ENCODE measurements at regions not wholly inside any gene's neighbourhood (a gene's known extent, or its start where the extent isn't known, plus 50 kb on each side); places are given as distances from the start of the nearest gene placed in this dataset.

DNA sequence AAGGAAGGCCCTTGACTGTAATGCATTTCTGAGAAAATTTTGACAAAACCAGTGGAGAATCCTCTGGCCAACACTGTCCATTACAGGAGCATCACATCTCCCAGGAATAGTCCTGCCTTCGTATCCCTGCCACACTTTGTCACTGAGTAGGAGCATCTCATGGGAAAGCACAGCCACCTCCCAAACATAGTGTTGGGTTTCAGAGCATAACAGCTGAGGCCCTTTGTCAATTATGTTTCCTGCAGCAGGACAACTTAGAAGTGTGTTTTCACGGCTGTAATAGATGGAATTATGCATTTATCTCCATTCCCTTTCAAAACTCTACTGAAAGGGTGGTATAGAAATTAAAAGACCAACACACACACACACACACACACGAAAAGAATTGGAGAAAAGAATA is 91.1 kb upstream of the SMAD1 start:
- no peaks in the 10 kb centered on the region for H3K4me1 ChIP-seq (ENCODE audit: control insufficient read depth, insufficient read depth, low read length)
- peaks cover 5% of the 10 kb centered on the region for H3K27me3 ChIP-seq (ENCODE audit: control insufficient read depth, insufficient read depth, low read length)
- no peak overlapping the region for H3K4me2 ChIP-seq (ENCODE audit: low read length)
- no peak overlapping the region for H3K4me3 ChIP-seq (ENCODE audit: low read length)
- no peaks in the 10 kb centered on the region for H3K36me3 ChIP-seq (ENCODE audit: insufficient read depth, low read length)
- H3K9ac ChIP-seq (ENCODE audit: low read depth, low read length): no peak overlapping the region
- no peaks in the 10 kb centered on the region for H3K9me3 ChIP-seq (replicated peaks; ENCODE audit: low read length)

DNA sequence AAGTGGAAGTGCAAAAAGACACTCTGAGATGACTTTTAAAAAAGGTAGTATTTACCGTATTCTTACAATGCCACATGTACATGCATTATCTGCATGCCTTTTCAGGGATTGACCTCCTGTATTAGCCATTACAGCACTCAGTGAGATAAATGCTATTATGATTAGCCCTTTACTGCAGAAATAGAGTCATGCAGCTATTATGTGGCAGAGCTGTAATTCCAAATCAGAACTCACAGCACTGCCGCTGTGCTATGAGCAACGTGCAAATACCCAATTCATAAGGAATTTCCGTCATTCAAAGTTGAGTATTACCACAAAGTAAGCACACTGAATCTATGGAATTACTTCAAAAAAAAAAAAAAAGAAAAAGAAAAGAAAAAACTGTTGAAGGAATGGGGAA is 92.1 kb upstream of the SMAD1 start:
- peaks cover 5% of the 10 kb centered on the region for H3K27me3 ChIP-seq (ENCODE audit: control insufficient read depth, insufficient read depth, low read length)
- no peaks in the 10 kb centered on the region for H3K36me3 ChIP-seq (ENCODE audit: insufficient read depth, low read length)
- H3K4me3 ChIP-seq (ENCODE audit: low read length): no peak overlapping the region
- no peak overlapping the region for H3K9ac ChIP-seq (ENCODE audit: low read depth, low read length)
- H3K9me3 ChIP-seq (replicated peaks; ENCODE audit: low read length): no peaks in the 10 kb centered on the region
- H3K4me2 ChIP-seq (ENCODE audit: low read length): no peak overlapping the region
- H3K4me1 ChIP-seq (ENCODE audit: control insufficient read depth, insufficient read depth, low read length): no peaks in the 10 kb centered on the region

DNA sequence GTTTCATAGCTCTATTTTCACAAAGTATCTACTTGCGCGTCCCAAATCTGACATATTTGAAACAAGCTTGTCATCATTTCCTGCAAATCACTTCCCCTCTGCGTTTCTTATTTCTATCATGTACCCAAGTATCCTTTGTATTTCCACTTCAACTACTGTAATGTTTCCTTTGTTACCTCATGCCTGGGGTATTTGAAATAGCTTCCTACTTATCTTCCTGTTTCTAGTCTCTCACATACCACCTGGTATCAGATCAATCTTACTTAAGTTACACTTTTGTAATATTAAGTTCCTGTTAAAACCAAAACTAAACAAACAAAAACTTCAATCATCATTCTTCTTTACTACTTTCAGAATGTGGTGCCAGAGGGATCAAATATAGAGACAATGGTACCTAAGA is 93.6 kb upstream of the SMAD1 start:
- Histone ChIP-seq H3K4me3 (ENCODE audit: low read length) (no peak overlapping the region), H3K4me2 (ENCODE audit: low read length) (no peak overlapping the region), H3K27me3 (ENCODE audit: control insufficient read depth, insufficient read depth, low read length) (peaks cover 5% of the 10 kb centered on the region), H3K4me1 (ENCODE audit: control insufficient read depth, insufficient read depth, low read length) (no peaks in the 10 kb centered on the region), H3K9me3 (replicated peaks; ENCODE audit: low read length) (no peaks in the 10 kb centered on the region), H3K9ac (ENCODE audit: low read depth, low read length) (no peak overlapping the region), H3K36me3 (ENCODE audit: insufficient read depth, low read length) (no peaks in the 10 kb centered on the region)

DNA sequence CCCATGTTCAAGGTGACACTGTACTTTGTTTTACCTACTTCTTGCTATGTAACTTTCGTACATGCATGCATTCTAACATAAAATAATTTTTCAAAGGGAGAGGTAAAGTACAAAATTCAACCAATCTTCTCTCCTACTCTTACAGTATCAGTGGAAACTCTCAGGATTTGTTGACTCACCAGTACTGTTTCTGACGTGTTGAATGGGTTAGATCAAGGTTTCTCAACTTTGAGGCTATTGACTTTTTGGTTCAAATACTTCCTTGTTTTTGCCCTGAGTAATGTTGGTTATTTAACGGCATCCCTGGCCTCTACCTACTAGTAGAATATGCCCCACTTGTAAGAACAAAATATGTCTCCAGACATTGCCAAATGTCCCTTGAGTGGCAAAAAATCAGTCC is 94.6 kb upstream of the SMAD1 start:
- no peaks in the 10 kb centered on the region for H3K4me1 ChIP-seq (ENCODE audit: control insufficient read depth, insufficient read depth, low read length)
- H3K27me3 ChIP-seq (ENCODE audit: control insufficient read depth, insufficient read depth, low read length): peaks cover 5% of the 10 kb centered on the region
- H3K36me3 ChIP-seq (ENCODE audit: insufficient read depth, low read length): no peaks in the 10 kb centered on the region
- H3K9ac ChIP-seq (ENCODE audit: low read depth, low read length): no peak overlapping the region
- no peak overlapping the region for H3K4me2 ChIP-seq (ENCODE audit: low read length)
- no peaks in the 10 kb centered on the region for H3K9me3 ChIP-seq (replicated peaks; ENCODE audit: low read length)
- H3K4me3 ChIP-seq (ENCODE audit: low read length): no peak overlapping the region

DNA sequence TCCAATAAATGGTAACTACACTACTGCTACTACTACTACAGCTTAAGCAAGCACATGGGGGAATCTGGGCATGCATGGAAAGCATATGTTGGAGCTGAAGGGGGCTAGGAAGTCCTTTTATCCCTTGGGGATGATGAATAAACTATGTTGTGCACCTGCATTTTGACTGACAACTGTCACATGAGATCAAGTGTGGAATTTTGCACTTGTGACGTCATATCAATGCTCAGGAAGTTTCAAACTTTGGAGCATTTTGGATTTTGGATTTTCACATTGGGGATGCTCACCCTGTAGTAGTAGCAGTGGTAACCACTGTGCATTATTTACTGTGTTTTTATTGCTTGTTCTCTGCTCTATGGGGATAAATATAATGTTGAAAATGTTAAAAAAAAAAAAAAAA is 100.5 kb upstream of the SMAD1 start:
- Histone ChIP-seq H3K9me3 (replicated peaks; ENCODE audit: low read length) (no peaks in the 10 kb centered on the region), H3K9ac (ENCODE audit: low read depth, low read length) (no peak overlapping the region), H3K4me3 (ENCODE audit: low read length) (no peak overlapping the region), H3K27me3 (ENCODE audit: control insufficient read depth, insufficient read depth, low read length) (peaks cover 5% of the 10 kb centered on the region), H3K36me3 (ENCODE audit: insufficient read depth, low read length) (no peaks in the 10 kb centered on the region), H3K4me1 (ENCODE audit: control insufficient read depth, insufficient read depth, low read length) (no peaks in the 10 kb centered on the region), H3K4me2 (ENCODE audit: low read length) (no peak overlapping the region)

DNA sequence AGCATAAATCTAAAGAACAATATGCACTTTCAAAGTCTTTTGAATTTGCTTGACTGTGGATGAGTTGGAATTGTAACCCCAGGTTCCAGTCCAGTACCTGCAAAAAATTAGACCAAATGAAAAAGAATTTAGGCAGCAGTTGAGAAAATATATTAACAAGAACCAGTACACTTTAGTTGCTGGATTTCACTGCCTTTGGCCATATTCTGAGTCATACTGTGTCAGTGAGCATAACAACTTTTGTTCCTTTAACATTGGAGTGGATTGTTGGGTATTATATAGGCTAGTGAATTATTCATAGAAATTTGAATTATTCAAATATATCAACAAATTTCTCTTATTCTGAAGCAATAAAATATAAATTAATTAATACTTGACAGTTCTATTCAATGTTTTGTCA is 101.5 kb upstream of the SMAD1 start:
- H3K9ac ChIP-seq (ENCODE audit: low read depth, low read length): no peak overlapping the region
- H3K4me1 ChIP-seq (ENCODE audit: control insufficient read depth, insufficient read depth, low read length): no peaks in the 10 kb centered on the region
- H3K4me3 ChIP-seq (ENCODE audit: low read length): no peak overlapping the region
- H3K4me2 ChIP-seq (ENCODE audit: low read length): no peak overlapping the region
- no peaks in the 10 kb centered on the region for H3K27me3 ChIP-seq (ENCODE audit: control insufficient read depth, insufficient read depth, low read length)
- H3K9me3 ChIP-seq (replicated peaks; ENCODE audit: low read length): no peaks in the 10 kb centered on the region
- H3K36me3 ChIP-seq (ENCODE audit: insufficient read depth, low read length): no peaks in the 10 kb centered on the region

DNA sequence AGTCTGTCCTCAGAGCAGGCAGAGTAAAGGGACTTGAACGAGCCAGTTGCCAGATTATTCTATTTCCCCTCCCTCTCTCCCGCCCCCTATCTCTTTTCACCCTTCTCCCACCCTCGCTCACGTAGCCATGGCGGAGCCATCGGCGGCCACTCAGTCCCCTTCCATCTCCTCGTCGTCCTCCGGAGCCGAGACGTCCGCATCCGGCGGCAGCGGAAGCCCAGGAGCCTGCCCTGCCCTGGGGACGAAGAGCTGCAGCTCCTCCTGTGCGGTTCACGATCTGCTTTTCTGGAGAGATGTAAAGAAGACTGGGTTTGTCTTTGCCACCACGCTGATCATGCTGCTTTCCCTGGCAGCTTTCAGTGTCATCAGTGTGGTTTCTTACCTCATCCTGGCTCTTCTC is 106.2 kb upstream of the SMAD1 start:
- Histone ChIP-seq H3K36me3 (ENCODE audit: insufficient read depth, low read length) (no peaks in the 10 kb centered on the region), H3K4me2 (ENCODE audit: low read length) (no peak overlapping the region), H3K4me1 (ENCODE audit: control insufficient read depth, insufficient read depth, low read length) (no peaks in the 10 kb centered on the region), H3K27me3 (ENCODE audit: control insufficient read depth, insufficient read depth, low read length) (no peaks in the 10 kb centered on the region), H3K9ac (ENCODE audit: low read depth, low read length) (no peak overlapping the region), H3K4me3 (ENCODE audit: low read length) (no peak overlapping the region), H3K9me3 (replicated peaks; ENCODE audit: low read length) (no peaks in the 10 kb centered on the region)

DNA sequence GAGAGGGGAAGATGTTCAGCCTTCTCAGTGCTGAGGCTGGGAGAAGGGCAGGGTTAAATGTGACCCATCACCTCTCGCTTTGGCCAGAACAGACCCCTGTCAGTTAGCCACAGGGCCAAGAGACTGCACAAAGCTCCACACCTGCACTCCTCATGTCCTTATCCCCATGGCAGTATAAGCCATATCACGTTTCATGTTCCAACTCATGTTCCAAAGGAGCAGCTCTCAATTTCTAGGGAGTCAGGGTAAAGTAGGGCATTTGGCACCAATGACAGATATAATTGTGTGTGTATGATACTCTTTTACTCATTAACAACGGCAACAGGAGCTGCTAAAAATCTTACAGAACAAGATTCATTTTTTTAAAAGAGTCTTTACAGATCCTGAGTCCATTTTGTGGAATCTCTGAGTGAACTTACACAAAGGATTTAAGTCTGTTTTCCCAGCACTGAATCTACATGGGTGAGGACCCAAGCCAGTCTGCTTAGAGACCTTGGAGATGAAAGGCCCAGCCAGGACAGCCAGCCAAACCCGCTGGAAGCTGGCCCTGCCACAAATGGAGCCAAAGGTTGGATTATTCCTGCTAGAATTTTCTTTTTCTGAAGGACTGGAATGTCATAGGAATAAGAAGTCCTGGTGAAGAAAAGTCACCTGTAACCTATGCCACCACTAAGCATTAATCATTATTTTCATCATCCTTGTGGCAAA is 129.1 kb upstream of the SMAD1 start:
- H3K27me3 ChIP-seq (ENCODE audit: control insufficient read depth, insufficient read depth, low read length): no peaks in the 10 kb centered on the region
- H3K4me3 ChIP-seq (ENCODE audit: low read length): no peak overlapping the region
- no peaks in the 10 kb centered on the region for H3K36me3 ChIP-seq (ENCODE audit: insufficient read depth, low read length)
- no peak overlapping the region for H3K9ac ChIP-seq (ENCODE audit: low read depth, low read length)
- no peaks in the 10 kb centered on the region for H3K9me3 ChIP-seq (replicated peaks; ENCODE audit: low read length)
- no peak overlapping the region for H3K4me2 ChIP-seq (ENCODE audit: low read length)
- no peaks in the 10 kb centered on the region for H3K4me1 ChIP-seq (ENCODE audit: control insufficient read depth, insufficient read depth, low read length)

DNA sequence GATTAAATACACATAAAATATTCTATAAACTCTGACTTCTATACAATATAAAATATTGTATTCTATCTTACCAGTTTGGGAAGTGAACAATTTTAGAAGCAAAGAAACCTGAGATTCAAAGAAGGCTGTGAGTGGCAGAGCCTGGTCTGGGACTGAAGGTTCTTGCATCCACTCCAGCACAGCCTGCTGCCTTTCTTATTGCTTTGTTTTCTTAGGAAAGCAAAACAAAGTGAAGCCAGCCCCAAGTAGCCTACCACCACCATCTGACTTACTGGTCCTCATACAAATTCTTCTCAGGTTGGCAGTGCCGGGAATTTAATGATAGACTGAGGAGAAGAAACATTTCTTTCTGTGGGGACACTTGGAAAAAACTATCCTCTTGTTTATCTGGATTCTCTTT is 129.7 kb upstream of the SMAD1 start:
- H3K36me3 ChIP-seq (ENCODE audit: insufficient read depth, low read length): no peaks in the 10 kb centered on the region
- no peak overlapping the region for H3K4me2 ChIP-seq (ENCODE audit: low read length)
- H3K9ac ChIP-seq (ENCODE audit: low read depth, low read length): no peak overlapping the region
- H3K4me3 ChIP-seq (ENCODE audit: low read length): no peak overlapping the region
- no peaks in the 10 kb centered on the region for H3K9me3 ChIP-seq (replicated peaks; ENCODE audit: low read length)
- H3K4me1 ChIP-seq (ENCODE audit: control insufficient read depth, insufficient read depth, low read length): no peaks in the 10 kb centered on the region
- no peaks in the 10 kb centered on the region for H3K27me3 ChIP-seq (ENCODE audit: control insufficient read depth, insufficient read depth, low read length)

DNA sequence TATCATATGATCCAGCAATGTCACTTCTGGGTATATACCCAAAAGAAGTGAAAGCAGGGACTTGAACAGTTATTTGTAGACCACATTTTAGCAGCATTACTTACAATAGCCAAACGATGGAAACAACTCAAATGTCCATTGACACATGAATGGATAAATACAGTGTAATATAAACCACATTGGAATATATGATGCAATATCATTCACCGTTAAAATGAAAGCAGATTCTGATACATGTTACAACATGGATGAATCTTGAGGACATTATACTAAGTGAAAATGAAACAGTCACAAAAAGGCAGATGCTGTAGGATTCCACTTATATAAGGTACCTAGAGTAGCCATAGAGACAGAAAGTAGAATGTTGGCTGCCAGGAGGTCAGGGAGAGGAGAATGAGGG is 130.5 kb upstream of the SMAD1 start:
- H3K27me3 ChIP-seq (ENCODE audit: control insufficient read depth, insufficient read depth, low read length): no peaks in the 10 kb centered on the region
- H3K36me3 ChIP-seq (ENCODE audit: insufficient read depth, low read length): no peaks in the 10 kb centered on the region
- no peaks in the 10 kb centered on the region for H3K9me3 ChIP-seq (replicated peaks; ENCODE audit: low read length)

DNA sequence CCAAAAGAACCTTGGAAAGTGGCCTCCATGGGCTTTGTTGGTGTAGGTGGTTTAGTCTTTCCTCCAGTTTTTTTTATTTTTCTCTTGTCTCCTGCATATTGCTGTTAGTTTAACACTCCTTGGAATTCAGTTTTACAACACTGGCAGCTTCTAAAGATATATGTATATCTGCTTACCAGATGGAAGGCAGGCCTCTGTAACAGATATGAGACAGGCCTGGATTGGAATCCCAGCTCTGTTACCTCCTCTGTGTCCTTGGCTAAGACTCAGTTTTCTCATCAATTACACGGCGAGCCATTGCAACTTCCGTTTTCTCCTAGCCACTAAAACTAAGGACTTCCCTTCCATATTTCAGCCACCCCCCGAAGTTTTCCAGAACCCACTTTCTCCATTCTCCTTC is 133.4 kb upstream of the SMAD1 start:
- Histone ChIP-seq H3K27me3 (ENCODE audit: control insufficient read depth, insufficient read depth, low read length) (no peaks in the 10 kb centered on the region), H3K9me3 (replicated peaks; ENCODE audit: low read length) (no peaks in the 10 kb centered on the region), H3K9ac (ENCODE audit: low read depth, low read length) (no peak overlapping the region), H3K4me3 (ENCODE audit: low read length) (no peak overlapping the region), H3K4me1 (ENCODE audit: control insufficient read depth, insufficient read depth, low read length) (no peaks in the 10 kb centered on the region), H3K36me3 (ENCODE audit: insufficient read depth, low read length) (no peaks in the 10 kb centered on the region), H3K4me2 (ENCODE audit: low read length) (no peak overlapping the region)

More for the DNA sequence above, 130.5 kb upstream of the SMAD1 start:
- Histone ChIP-seq H3K4me3 (ENCODE audit: low read length) (no peak overlapping the region), H3K9ac (ENCODE audit: low read depth, low read length) (no peak overlapping the region), H3K4me1 (ENCODE audit: control insufficient read depth, insufficient read depth, low read length) (no peaks in the 10 kb centered on the region), H3K4me2 (ENCODE audit: low read length) (no peak overlapping the region)

DNA sequence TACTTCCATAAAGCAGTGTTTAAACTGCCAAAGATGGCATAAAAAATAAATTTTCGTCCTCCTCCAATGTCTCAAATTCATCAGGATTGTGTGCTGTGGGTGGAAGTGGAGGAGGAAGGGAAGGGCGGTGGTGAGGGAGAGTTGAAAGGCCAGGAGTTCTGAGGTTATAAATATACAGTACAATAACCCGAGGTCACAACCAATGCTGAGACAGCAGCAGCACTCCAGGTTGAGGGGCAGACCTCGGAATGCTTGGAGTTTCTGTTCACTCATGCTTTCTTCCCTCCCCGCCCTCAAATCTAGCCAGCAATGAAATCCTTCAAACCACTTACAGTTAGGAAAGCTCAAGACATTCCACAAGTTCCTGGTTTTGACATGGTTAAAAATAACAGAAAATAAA is 134.0 kb upstream of the SMAD1 start:
- H3K27me3 ChIP-seq (ENCODE audit: control insufficient read depth, insufficient read depth, low read length): no peaks in the 10 kb centered on the region
- H3K4me3 ChIP-seq (ENCODE audit: low read length): no peak overlapping the region
- H3K4me1 ChIP-seq (ENCODE audit: control insufficient read depth, insufficient read depth, low read length): no peaks in the 10 kb centered on the region
- no peaks in the 10 kb centered on the region for H3K36me3 ChIP-seq (ENCODE audit: insufficient read depth, low read length)
- no peak overlapping the region for H3K4me2 ChIP-seq (ENCODE audit: low read length)
- no peaks in the 10 kb centered on the region for H3K9me3 ChIP-seq (replicated peaks; ENCODE audit: low read length)
- H3K9ac ChIP-seq (ENCODE audit: low read depth, low read length): no peak overlapping the region

Data from skeletal muscle satellite cell (primary cell).